Fibroblast of lung (primary cell): ENCODE measurements at regions not wholly inside any gene's neighbourhood (a gene's known extent, or its start where the extent isn't known, plus 50 kb on each side); places are given as distances from the start of the nearest gene placed in this dataset.
A peak's percentile ranks its signal among the peaks of the same experiment; 100 is the strongest.

Experiments used
- DNase-seq, 2 donors: peaks; one replicate each; pipeline versions ENCODE4 v3.0.0 to v3.0.0-alpha.2; 2010; ENCODE audit warnings: low read depth in 2 of 2
- H2AFZ ChIP-seq: 2 replicates; pipeline ENCODE4 v1.5.1; 2012; ENCODE audit warnings: low read length, control low read depth, inconsistent platforms
- H3K27ac ChIP-seq: 2 replicates; pipeline ENCODE4 v1.5.1; 2011; ENCODE audit warnings: low read length, control low read depth; ENCODE audit not compliant: insufficient read depth
- H3K27me3 ChIP-seq: 2 replicates; pipeline ENCODE4 v1.5.1; 2011; ENCODE audit warnings: mild to moderate bottlenecking, low read length; ENCODE audit not compliant: control insufficient read depth, insufficient read depth
- H3K36me3 ChIP-seq: 2 replicates; pipeline ENCODE4 v1.5.1; 2011; ENCODE audit warnings: low read length; ENCODE audit not compliant: control insufficient read depth, insufficient read depth
- H3K4me1 ChIP-seq: 2 replicates; pipeline ENCODE4 v1.5.1; 2011; ENCODE audit warnings: low read length; ENCODE audit not compliant: control insufficient read depth, insufficient read depth; ENCODE audit errors: extremely low read depth
- H3K4me2 ChIP-seq: 2 replicates; pipeline ENCODE4 v1.5.1; 2011; ENCODE audit warnings: low read length, control low read depth; ENCODE audit not compliant: insufficient read depth; ENCODE audit errors: extremely low read depth
- H3K4me3 ChIP-seq, 4 experiments: fragments of 200-600 bp in 1 of 4; sonication (generic) in 1 of 4; replicated peaks in 1 of 4; 2 replicates each; pipeline ENCODE4 v1.5.1; 2011 to 2016; ENCODE audit warnings: low read length in 4 of 4, low read depth in 3 of 4, mild to moderate bottlenecking in 3 of 4, control low read depth in 2 of 4, inconsistent platforms in 1 of 4, mixed read lengths in 1 of 4; ENCODE audit not compliant: insufficient read depth in 1 of 4; ENCODE audit errors: control extremely low read depth in 1 of 4
- H3K79me2 ChIP-seq: 2 replicates; pipeline ENCODE4 v1.5.1; 2012; ENCODE audit warnings: mild to moderate bottlenecking, low read length, inconsistent platforms; ENCODE audit not compliant: control insufficient read depth, insufficient read depth
- H3K9ac ChIP-seq: 2 replicates; pipeline ENCODE4 v1.5.1; 2011; ENCODE audit warnings: mild to moderate bottlenecking, low read length, control low read depth; ENCODE audit not compliant: insufficient read depth
- H3K9me3 ChIP-seq: 2 replicates; pipeline ENCODE4 v1.5.1; 2012; ENCODE audit warnings: low read depth, low read length; ENCODE audit not compliant: control insufficient read depth, insufficient read depth
- H4K20me1 ChIP-seq: 2 replicates; pipeline ENCODE4 v1.5.1; 2011; ENCODE audit warnings: low read length; ENCODE audit not compliant: control insufficient read depth, insufficient read depth; ENCODE audit errors: extremely low read depth
- EZH2 ChIP-seq: IDR thresholded peaks from 2 replicates; pipeline ENCODE4 v1.5.1; 2012; ENCODE audit warnings: low read length, control low read depth, mild to moderate bottlenecking; ENCODE audit errors: missing control alignments
- TF ChIP-seq, protein P1 (sequence below), 2 donors: IDR thresholded peaks in 1 of 2; conservative IDR thresholded peaks in 1 of 2; 1 replicate in 1 of 2; 2 replicates in 1 of 2; pipeline ENCODE4 v1.5.1; 2011 to 2012; ENCODE audit warnings: low read length in 2 of 2, control low read depth in 1 of 2, inconsistent platforms in 1 of 2, low read depth in 1 of 2, mild to moderate bottlenecking in 1 of 2

- Histone ChIP-seq H3K79me2 (no peaks in the 10 kb centered on the region), H3K4me3 (no peak overlapping the region), H3K9ac (no peak overlapping the region), H3K27ac (no peak overlapping the region), H4K20me1 (no peaks in the 10 kb centered on the region), H3K27me3 (no peaks in the 10 kb centered on the region), H3K9me3 (no peaks in the 10 kb centered on the region), H3K4me2 (no peak overlapping the region), H3K36me3 (no peaks in the 10 kb centered on the region), H2AFZ (no peak overlapping the region), H3K4me1 (no peaks in the 10 kb centered on the region)
- no peak for TF ChIP-seq EZH2
- TF ChIP-seq, protein P1, sequence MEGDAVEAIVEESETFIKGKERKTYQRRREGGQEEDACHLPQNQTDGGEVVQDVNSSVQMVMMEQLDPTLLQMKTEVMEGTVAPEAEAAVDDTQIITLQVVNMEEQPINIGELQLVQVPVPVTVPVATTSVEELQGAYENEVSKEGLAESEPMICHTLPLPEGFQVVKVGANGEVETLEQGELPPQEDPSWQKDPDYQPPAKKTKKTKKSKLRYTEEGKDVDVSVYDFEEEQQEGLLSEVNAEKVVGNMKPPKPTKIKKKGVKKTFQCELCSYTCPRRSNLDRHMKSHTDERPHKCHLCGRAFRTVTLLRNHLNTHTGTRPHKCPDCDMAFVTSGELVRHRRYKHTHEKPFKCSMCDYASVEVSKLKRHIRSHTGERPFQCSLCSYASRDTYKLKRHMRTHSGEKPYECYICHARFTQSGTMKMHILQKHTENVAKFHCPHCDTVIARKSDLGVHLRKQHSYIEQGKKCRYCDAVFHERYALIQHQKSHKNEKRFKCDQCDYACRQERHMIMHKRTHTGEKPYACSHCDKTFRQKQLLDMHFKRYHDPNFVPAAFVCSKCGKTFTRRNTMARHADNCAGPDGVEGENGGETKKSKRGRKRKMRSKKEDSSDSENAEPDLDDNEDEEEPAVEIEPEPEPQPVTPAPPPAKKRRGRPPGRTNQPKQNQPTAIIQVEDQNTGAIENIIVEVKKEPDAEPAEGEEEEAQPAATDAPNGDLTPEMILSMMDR (conservative IDR thresholded peaks at IDR 0.05 in 1 of 2, IDR thresholded peaks at IDR 0.05 in 1 of 2; ENCODE audit: low read depth in 1 of 2, low read length in 2 of 2): no peak
- peak in 1 of 2 donors; percentile 59 for DNase-seq
These were observed 396.0 kb downstream of the PDGFC start for GRCh38 chr4:156575430-156576073.

DNA sequence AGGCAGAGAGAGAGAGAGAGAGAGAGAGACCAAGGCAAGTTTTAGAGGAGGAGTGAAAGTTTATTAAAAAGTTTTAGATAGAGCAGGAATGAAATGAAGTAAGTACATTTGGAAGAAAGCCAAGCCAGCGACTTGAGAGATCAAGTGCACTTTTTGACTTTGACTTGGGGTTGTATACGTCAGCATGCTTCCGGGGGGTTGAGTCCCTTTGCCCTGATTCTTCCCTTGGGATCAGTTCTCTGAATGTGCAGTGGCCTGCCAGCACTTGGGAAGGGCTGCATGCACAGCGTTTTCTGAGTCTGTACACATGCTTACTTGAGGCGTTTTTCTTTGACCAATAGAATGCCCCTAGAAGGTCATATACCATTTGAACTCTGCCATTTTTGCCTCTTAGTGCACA, 400.5 kb downstream of the PDGFC start:
- no peak for DNase-seq
- no peak overlapping the region for H3K4me2 ChIP-seq
- no peak for TF ChIP-seq EZH2
- TF ChIP-seq, protein P1 (conservative IDR thresholded peaks at IDR 0.05 in 1 of 2, IDR thresholded peaks at IDR 0.05 in 1 of 2; ENCODE audit: low read depth in 1 of 2, low read length in 2 of 2): no peak

GRCh38 chr4:156569535-156569934, 402.1 kb downstream of the PDGFC start:
- no peak for DNase-seq
- Histone ChIP-seq H2AFZ (no peak overlapping the region), H3K9me3 (no peaks in the 10 kb centered on the region), H3K27me3 (no peaks in the 10 kb centered on the region), H3K36me3 (no peaks in the 10 kb centered on the region), H4K20me1 (no peaks in the 10 kb centered on the region), H3K27ac (no peak overlapping the region), H3K4me2 (no peak overlapping the region), H3K4me3 (no peak overlapping the region), H3K4me1 (no peaks in the 10 kb centered on the region), H3K9ac (no peak overlapping the region), H3K79me2 (no peaks in the 10 kb centered on the region)
- no peak for TF ChIP-seq EZH2
- TF ChIP-seq, protein P1 (conservative IDR thresholded peaks at IDR 0.05 in 1 of 2, IDR thresholded peaks at IDR 0.05 in 1 of 2; ENCODE audit: low read depth in 1 of 2, low read length in 2 of 2): no peak

More for the DNA sequence above, 400.5 kb downstream of the PDGFC start:
- Histone ChIP-seq H3K27ac (no peak overlapping the region), H3K27me3 (no peaks in the 10 kb centered on the region), H3K36me3 (no peaks in the 10 kb centered on the region), H3K9me3 (no peaks in the 10 kb centered on the region), H3K9ac (no peak overlapping the region), H3K4me1 (no peaks in the 10 kb centered on the region), H3K79me2 (no peaks in the 10 kb centered on the region), H4K20me1 (no peaks in the 10 kb centered on the region), H2AFZ (no peak overlapping the region), H3K4me3 (no peak overlapping the region)
